Endothelial cell of umbilical vein (primary cell): ENCODE measurements at regions not wholly inside any gene's neighbourhood (a gene's known extent, or its start where the extent isn't known, plus 50 kb on each side); places are given as distances from the start of the nearest gene placed in this dataset.

Experiments
- CTCF ChIP-seq, 2 donors: IDR thresholded peaks; 1 replicate in 1 of 2; 2 replicates in 1 of 2; pipeline ENCODE4 v1.5.1; 2011; ENCODE audit warnings: low read length in 2 of 2, mild to moderate bottlenecking in 2 of 2, moderate library complexity in 2 of 2, control low read depth in 1 of 2, inconsistent platforms in 1 of 2, low read depth in 1 of 2; ENCODE audit not compliant: insufficient read depth in 1 of 2; ENCODE audit errors: extremely low read depth in 1 of 2
- MAX ChIP-seq: IDR thresholded peaks from 2 replicates; pipeline ENCODE4 v1.6.1; 2011; ENCODE audit not compliant: insufficient read depth, insufficient read length
- POLR2A ChIP-seq: IDR thresholded peaks from 2 replicates; pipeline ENCODE4 v1.6.1; 2012; ENCODE audit warnings: low read depth, mild to moderate bottlenecking, control low read depth, low read length
- POLR2AphosphoS5 ChIP-seq: IDR thresholded peaks from 2 replicates; pipeline ENCODE4 v1.6.1; 2012; ENCODE audit warnings: low read depth, mild to moderate bottlenecking, control low read depth, low read length, moderate library complexity; ENCODE audit not compliant: insufficient read depth

DNA sequence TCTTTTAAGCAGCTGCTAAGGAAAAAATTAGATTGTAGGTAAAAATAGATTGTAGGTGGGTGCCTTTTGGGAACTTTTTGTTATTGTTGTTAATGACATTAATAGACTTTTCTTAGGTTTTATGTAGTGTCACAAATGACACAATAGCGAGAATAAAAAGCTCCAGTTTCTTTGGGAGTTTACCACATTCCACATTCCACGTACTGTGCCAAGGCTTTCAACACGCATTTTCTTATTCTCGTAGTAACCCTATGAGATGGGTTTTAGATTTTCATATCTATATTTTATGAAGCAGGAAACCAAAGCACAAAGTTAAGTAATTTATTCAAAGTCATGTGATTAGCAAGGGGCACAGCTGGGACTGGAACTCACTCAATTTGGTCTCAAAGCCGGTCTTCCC, 103.8 kb downstream of the XRCC2 start:
- TF ChIP-seq POLR2A (no peak), CTCF (IDR thresholded peaks at IDR 0.05; ENCODE audit: extremely low read depth in 1 of 2, insufficient read depth in 1 of 2, low read depth in 1 of 2, low read length in 2 of 2) (no peak), POLR2AphosphoS5 (no peak), MAX (no peak)
